GM19328 (cell line): ENCODE measurements at regions not wholly inside any gene's neighbourhood (a gene's known extent, or its start where the extent isn't known, plus 50 kb on each side); places are given as distances from the start of the nearest gene placed in this dataset.

Experiments
- ATAC-seq: cut with Tn5 transposase; IDR thresholded peaks from one replicate; pipeline ENCODE4 v1.9.1; 2021; ENCODE audit warnings: mild to moderate bottlenecking, moderate library complexity; ENCODE audit not compliant: unreplicated experiment

DNA sequence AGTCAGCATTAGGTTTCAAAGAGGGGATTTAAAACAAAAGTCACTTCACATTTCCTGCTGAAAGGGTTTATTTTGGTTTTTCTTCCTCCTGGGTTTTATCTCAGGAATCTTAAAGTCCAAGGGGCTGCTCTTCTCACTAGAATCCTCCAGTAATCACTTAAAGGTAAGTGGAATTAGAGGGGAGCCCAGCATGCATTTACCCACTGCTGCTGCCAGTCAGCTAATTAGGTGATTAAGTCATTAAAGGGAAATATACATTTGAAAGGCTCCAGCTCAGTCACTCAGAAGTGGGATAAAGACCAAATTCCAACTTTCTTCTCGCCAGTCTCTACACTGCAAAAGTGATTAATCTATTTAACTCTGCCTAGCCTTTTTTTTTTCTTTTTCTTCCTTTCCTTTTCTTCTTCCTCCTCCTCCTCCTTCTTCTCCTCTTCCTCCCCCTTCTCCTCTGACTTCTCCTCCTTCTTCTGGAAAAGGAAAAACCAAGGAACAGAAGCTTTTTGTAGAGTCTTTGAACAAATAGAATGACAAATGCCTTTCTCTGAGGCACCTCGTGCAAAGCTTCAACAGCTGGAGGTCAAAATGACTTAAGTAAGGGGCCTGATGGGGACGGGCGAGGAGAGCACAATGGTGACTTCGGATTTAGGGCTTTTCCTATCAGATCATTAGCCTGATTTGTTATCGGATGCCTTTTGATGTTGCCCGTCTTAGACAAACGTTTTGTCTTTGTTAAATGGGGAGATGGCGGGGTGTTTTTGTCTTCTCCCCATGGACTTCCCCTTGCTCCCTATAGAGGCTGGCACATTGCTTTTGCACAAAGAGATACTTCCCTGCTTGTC, 617.6 kb downstream of the IRX1 start:
- ATAC-seq, result no peak

- ATAC-seq, result no peak
These were observed 619.5 kb downstream of the IRX1 start for GRCh38 chr5:4215143-4215542.

- ATAC-seq, result no peak
These were observed 620.5 kb downstream of the IRX1 start for GRCh38 chr5:4216142-4216541.

DNA sequence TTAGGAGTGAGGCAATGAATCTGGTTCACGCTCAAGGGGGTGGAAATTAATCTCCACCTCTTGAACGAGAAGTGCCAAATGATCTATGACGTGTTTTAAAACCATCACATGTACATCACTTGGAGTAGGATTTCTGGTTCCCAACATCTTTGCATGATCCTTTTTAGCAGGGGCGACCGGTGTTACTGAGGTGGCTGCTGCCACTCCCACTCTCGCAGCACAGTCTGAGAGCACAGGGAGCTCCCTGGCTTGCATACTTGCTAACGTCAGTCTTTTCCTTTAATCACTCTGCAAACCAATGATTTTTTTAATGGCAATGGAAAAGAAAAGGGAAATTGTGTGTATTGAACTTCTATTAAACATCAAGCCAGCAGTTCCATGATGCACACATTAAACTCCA, 624.4 kb downstream of the IRX1 start:
- no peak for ATAC-seq

- no peak for ATAC-seq
These were observed 625.4 kb downstream of the IRX1 start for GRCh38 chr5:4221048-4221447.

GRCh38 chr5:4222147-4222546, 626.5 kb downstream of the IRX1 start:
- no peak for ATAC-seq

DNA sequence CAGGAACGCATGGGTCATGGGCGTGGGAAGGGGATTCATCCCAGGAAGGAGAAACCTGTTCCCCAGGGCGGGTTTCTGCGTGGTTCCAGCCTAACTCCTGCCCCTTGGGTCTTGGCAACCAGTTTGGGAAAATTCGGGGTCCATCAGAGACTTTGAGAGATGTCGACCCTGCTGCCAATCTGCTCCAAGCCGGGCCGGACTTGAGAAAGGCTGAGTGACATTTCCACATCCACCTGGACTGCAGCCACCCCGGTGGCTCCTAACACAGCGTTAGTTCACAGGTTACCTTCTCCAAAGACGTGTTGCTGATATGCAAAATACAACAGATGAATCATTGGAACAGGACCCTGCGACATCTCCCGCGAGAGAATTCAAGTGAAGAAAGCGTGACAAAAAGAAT, 627.2 kb downstream of the IRX1 start:
- no peak for ATAC-seq

DNA sequence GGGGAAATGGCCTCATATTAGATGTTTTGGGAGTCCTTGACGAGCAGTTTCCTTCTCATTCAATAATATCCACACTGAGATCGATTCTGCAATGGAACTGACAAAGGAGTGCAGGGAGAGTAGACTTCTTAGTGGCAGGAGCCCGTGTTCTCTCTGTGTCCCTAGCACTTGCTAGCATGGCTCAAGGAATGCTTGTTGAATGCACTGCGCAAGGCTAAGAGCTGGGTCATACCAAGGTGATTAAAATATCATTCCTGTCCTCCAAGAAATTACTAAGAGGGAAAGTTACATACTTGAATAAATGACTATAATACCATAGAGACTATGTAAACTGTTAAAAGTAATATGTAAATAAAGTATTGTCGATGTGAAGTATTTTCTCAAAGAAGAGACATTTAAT, 630.1 kb downstream of the IRX1 start:
- ATAC-seq, result no peak

DNA sequence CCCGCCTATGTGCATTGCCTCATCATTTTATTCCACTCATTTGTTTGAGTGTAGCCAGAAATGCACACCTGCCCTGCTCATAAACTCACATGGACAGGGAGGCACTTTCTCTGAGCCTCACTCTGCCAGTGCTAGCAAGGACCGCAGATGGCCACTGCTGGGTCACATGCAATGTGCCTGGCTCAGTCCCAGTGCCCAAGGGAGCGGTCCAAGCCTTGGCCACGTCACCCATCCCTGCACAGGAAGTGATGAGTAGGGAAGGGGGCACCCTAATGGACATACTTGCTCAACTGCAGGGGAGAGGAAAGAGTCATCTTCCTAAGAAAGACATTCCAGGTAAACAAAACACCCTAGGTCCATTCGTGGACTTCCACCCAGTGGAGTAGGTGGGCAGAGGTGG, 630.9 kb downstream of the IRX1 start:
- no peak for ATAC-seq

GRCh38 chr5:4228708-4229107, 633.1 kb downstream of the IRX1 start:
- ATAC-seq, result no peak

DNA sequence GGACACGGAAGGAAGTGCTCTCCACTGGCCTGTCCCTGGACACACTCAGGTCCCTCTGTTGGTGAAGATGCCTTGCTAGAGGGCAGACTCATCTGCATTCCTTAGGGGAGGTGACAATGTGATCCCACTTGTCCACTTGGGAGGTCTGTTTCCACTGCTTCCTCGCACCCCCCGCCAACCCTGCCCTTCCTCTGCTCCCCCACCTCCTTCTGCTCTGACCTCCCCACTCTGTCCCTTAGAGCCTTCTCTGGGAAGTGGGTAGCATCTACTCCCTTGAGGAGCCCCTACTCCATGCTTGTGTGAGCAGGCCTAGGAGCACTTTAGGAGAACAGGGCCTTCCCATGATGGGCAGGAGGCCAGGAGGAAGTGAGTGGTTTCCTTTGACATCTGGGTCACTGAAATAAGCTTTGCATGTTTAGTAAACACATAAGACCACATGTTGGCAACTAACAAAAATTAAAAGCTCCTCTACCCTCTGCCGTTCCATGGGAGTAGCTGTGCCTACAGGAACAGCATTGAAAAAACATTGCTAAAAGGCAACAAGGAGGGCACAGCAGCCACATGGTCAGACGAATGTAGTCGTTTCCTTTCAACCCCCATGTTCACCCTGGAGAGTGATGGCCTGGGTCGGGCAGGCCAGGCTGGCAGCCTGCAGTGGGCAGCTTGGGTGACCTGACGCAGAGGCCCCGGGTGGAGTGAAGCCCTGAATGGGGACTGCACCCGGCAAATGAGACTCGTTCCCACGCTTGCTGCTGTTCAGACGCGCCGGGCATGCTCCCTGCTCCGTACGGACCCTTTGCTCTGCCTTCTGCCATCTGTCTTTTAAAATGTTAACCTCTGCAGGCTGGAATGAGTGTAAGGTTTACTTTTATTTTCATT, 634.0 kb downstream of the IRX1 start:
- ATAC-seq, result no peak

DNA sequence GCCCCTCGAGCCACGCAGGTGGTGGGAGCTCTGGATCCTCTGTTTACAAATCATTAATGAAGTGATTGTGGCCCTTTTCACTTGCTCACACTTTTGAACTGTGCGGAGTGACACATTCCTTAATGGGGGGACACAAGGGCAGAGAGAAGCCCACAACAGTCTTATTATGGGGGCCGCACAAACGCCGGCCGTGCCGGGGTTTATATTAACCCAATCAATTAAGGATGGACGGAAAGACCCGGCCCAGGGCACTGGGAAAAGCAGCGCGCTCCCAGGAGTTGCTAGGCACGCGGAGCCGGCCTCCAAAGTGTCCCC, 634.8 kb downstream of the IRX1 start:
- no peak for ATAC-seq

DNA sequence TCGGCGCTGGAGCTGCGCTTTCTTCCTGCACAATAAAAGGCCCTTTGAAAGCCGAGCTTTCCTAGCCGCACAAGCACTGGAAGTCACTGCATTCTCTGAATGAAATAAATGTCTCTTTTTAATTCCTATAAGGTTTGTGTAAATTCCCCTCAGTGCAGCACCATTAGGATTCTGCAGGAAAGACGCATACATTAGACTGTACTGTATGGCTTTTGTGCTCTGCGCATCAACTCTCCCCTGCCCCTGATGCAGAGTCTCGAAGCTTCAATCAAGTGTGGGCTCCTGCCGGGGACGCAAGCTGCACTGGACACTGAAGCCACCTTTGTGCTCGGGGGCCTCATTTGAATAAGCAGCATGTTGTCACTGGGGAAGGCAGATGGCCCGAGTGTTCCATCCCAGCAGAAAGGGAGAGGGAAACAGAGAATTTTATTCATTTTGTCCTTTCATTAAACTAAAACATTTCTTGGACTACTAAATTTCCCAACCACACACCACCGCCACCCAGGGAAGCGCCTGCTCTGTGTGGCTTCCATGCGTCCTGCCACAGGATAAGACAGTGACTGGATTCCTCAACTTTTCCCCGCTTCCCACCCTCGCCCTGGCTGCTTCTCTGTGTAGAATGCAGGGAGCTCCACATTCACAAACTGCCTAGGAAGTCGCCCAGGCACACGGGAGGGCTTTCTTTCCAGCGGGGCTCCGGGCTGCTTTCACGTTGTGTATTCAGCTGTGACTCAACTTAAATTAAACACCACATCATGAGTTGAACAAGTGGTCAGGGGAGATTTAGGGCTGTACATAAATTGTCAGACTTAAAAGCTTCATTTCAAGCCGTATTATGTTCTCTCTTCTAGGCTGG, 635.4 kb downstream of the IRX1 start:
- no peak for ATAC-seq

- no peak for ATAC-seq
These were observed 636.5 kb downstream of the IRX1 start for GRCh38 chr5:4232084-4232483.

DNA sequence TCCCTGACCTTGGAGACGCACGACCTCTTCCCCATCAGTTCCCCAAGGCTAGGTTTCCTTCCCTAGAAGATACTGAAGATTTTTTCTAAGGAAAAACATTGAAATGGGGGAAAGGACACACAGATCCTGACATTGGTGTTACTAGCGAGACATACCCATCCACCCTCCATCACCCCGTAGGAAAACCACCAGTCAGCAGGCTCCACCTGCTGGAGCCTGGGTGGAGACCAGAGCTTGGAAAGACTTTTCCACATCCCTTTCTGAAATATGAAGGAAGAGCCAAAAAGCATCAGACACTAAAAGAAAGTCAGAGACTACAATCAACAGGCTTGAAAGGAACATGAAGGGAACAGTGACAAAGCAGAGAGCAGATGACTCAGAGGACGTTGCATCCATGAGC, 638.0 kb downstream of the IRX1 start:
- ATAC-seq, result no peak

GRCh38 chr5:4243479-4244264, 648.0 kb downstream of the IRX1 start:
- ATAC-seq, result no peak

DNA sequence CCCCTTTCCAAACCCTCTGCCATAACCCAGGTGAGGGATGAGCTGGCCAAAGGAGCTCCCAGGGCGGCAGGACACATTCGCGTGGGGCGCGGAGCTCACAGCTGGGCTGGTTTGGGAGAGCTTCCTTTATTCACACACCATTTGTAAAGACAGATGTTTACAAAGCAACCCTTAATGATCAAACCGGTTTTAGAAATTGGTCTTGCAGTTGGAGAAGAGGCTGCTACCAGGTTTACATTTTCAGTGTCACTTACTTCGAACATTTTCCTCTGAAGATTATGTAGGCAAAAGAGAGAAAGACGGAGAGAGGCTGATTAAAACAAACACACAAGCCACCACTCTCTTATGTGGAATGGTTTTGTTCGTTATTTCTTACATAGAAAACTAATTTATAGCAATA, 648.7 kb downstream of the IRX1 start:
- no peak for ATAC-seq

GRCh38 chr5:4245076-4245475, 649.4 kb downstream of the IRX1 start:
- no peak for ATAC-seq

GRCh38 chr5:4245511-4245910, 649.9 kb downstream of the IRX1 start:
- no peak for ATAC-seq

GRCh38 chr5:4246447-4246846, 650.8 kb downstream of the IRX1 start:
- no peak for ATAC-seq

DNA sequence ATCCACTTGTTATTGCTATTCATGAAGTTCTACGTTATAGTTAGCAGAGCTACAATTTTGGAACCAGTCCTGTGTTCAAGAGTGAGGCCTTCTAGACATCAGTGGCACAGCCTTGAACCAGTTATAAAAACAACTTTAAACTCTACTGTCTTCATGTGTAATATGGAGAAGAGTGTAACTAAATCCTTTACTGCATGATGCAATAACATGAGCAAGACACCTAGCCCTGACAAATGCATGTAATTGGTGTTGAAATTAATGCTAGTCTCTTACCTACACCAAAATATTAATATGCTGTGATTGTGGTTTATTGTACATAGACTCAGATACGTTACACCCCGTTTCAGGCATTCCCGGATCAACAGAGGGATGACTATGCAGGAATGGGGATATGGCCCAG, 654.6 kb downstream of the IRX1 start:
- no peak for ATAC-seq
